ENCODE measurements at regions not wholly inside any gene's neighbourhood (a gene's known extent, or its start where the extent isn't known, plus 50 kb on each side); places are given as distances from the start of the nearest gene placed in this dataset.

GRCh38 chr7:16098585-16099179 is 322.7 kb downstream of the CRPPA start:
- Histone ChIP-seq H3K4me1 (ENCODE audit: low read length) (no peaks in the 10 kb centered on the region), H3K27me3 (replicated peaks; ENCODE audit: insufficient read depth, low read length) (no peaks in the 10 kb centered on the region), H3K27ac (ENCODE audit: low read length) (no peak overlapping the region), H3K4me3 (ENCODE audit: low read length) (no peak overlapping the region), H3K36me3 (replicated peaks; ENCODE audit: insufficient read depth, low read length) (no peaks in the 10 kb centered on the region), H3K9me2 (replicated peaks; ENCODE audit: insufficient read depth, low read length) (no peaks in the 10 kb centered on the region), H2AFZ (ENCODE audit: low read length) (no peak overlapping the region), H3K9me3 (replicated peaks; ENCODE audit: insufficient read depth, low read length) (no peaks in the 10 kb centered on the region), H3K79me2 (ENCODE audit: low read length) (no peaks in the 10 kb centered on the region), H3K4me2 (ENCODE audit: low read depth, low read length) (no peak overlapping the region), H3F3A (ENCODE audit: insufficient read depth, low read length) (no peaks in the 10 kb centered on the region), H4K20me1 (ENCODE audit: insufficient read depth, low read length) (no peaks in the 10 kb centered on the region), H3K9ac (ENCODE audit: low read length) (no peak overlapping the region)
- TF ChIP-seq EZH2 (optimal IDR thresholded peaks at IDR 0.05; ENCODE audit: low read depth, low read length): no peak
- no peak for TF ChIP-seq EZH2phosphoT487 (IDR thresholded peaks at IDR 0.05; ENCODE audit: low read length)
- peak; percentile 52 for TF ChIP-seq CTCF (IDR thresholded peaks at IDR 0.05; ENCODE audit: low read length)
- no peak for DNase-seq

- H3K36me3 ChIP-seq (replicated peaks; ENCODE audit: insufficient read depth, low read length): no peaks in the 10 kb centered on the region
- H3K9ac ChIP-seq (ENCODE audit: low read length): no peak overlapping the region
- no peak overlapping the region for H3K27ac ChIP-seq (ENCODE audit: low read length)
- no peak overlapping the region for H3K4me2 ChIP-seq (ENCODE audit: low read depth, low read length)
- no peak overlapping the region for H2AFZ ChIP-seq (ENCODE audit: low read length)
- H3K4me1 ChIP-seq (ENCODE audit: low read length): no peaks in the 10 kb centered on the region
- H3K79me2 ChIP-seq (ENCODE audit: low read length): no peaks in the 10 kb centered on the region
- no peak for TF ChIP-seq EZH2phosphoT487 (IDR thresholded peaks at IDR 0.05; ENCODE audit: low read length)
- no peak for TF ChIP-seq EZH2 (optimal IDR thresholded peaks at IDR 0.05; ENCODE audit: low read depth, low read length)
- TF ChIP-seq CTCF (IDR thresholded peaks at IDR 0.05; ENCODE audit: low read length): no peak
- no peak for DNase-seq
- H3F3A ChIP-seq (ENCODE audit: insufficient read depth, low read length): no peaks in the 10 kb centered on the region
- H4K20me1 ChIP-seq (ENCODE audit: insufficient read depth, low read length): no peaks in the 10 kb centered on the region
- H3K27me3 ChIP-seq (replicated peaks; ENCODE audit: insufficient read depth, low read length): no peaks in the 10 kb centered on the region
- no peaks in the 10 kb centered on the region for H3K9me2 ChIP-seq (replicated peaks; ENCODE audit: insufficient read depth, low read length)
- H3K9me3 ChIP-seq (replicated peaks; ENCODE audit: insufficient read depth, low read length): no peaks in the 10 kb centered on the region
- no peak overlapping the region for H3K4me3 ChIP-seq (ENCODE audit: low read length)
Measured at GRCh38 chr7:16098058-16098457, 323.3 kb downstream of the CRPPA start.

GRCh38 chr7:16095171-16095950 is 326.0 kb downstream of the CRPPA start:
- Histone ChIP-seq H3K27me3 (replicated peaks; ENCODE audit: insufficient read depth, low read length) (no peaks in the 10 kb centered on the region), H3F3A (ENCODE audit: insufficient read depth, low read length) (no peaks in the 10 kb centered on the region), H3K4me1 (ENCODE audit: low read length) (no peaks in the 10 kb centered on the region), H3K36me3 (replicated peaks; ENCODE audit: insufficient read depth, low read length) (no peaks in the 10 kb centered on the region; the same call in 1 of the 2 replicates), H3K9me3 (replicated peaks; ENCODE audit: insufficient read depth, low read length) (no peaks in the 10 kb centered on the region), H3K79me2 (ENCODE audit: low read length) (no peaks in the 10 kb centered on the region), H3K9ac (ENCODE audit: low read length) (no peak overlapping the region), H2AFZ (ENCODE audit: low read length) (no peak overlapping the region), H4K20me1 (ENCODE audit: insufficient read depth, low read length) (no peaks in the 10 kb centered on the region), H3K4me2 (ENCODE audit: low read depth, low read length) (no peak overlapping the region), H3K27ac (ENCODE audit: low read length) (no peak overlapping the region), H3K9me2 (replicated peaks; ENCODE audit: insufficient read depth, low read length) (no peaks in the 10 kb centered on the region), H3K4me3 (ENCODE audit: low read length) (no peak overlapping the region)
- no peak for TF ChIP-seq CTCF (IDR thresholded peaks at IDR 0.05; ENCODE audit: low read length)
- no peak for TF ChIP-seq EZH2phosphoT487 (IDR thresholded peaks at IDR 0.05; ENCODE audit: low read length)
- TF ChIP-seq EZH2 (optimal IDR thresholded peaks at IDR 0.05; ENCODE audit: low read depth, low read length): no peak
- no peak for DNase-seq

Measured in MM.1S (cell line).